Fibroblast of the aortic adventitia (primary cell): ENCODE measurements at regions not wholly inside any gene's neighbourhood (a gene's known extent, or its start where the extent isn't known, plus 50 kb on each side); places are given as distances from the start of the nearest gene placed in this dataset. TPM values are rescaled to one million over a fixed set of nuclear protein-coding genes. Genes with fewer than 3 reads are reported as not detected.

Source experiments
- DNase-seq: peaks from one replicate; pipeline ENCODE4 v3.0.0-alpha.2; 2010; ENCODE audit warnings: low read depth
- H3K4me3 ChIP-seq: 2 replicates; pipeline ENCODE4 v1.5.1; 2011; ENCODE audit warnings: low read depth, mild to moderate bottlenecking, control low read depth, low read length, moderate library complexity
- CTCF ChIP-seq: IDR thresholded peaks from 2 replicates; pipeline ENCODE4 v1.5.1; 2011; ENCODE audit warnings: mild to moderate bottlenecking, low read length, control low read depth, inconsistent platforms; ENCODE audit not compliant: insufficient read depth
- small RNA-seq: library from RNA; depleted of rRNA; stranded (forward); fragments of <200 nt; gene quantifications from one replicate; pipeline ENCODE3, GENCODE V24; 2012

DNA sequence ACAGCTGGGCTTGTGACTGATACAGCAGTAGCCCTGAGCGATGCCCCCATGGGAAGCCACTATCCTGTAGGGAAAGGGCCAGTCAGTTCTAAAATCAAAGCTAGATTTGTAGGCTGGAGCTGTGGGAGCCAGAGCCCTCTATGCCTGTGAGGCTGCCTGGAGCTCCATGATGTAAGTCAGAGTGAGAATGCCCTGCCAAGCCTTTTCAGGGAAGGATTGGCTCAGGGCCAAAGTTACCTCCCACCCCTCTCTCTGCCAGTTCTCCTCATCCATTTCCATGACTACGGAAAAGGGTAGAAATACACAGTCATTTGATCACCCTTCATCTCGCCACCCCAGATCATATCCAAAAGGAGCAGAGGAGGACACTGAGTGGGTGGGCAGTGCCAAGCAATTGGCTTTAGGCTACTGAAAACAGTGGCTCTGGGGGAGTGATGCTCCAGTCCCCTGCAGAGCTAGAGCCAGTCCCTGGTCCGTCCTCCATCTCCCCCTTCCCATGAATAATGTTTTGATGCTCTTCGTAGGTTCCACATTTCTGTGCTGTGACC lies 59.5 kb upstream of the KCNA3 start:
- no peak for DNase-seq
- TF ChIP-seq CTCF = no peak
- no peak overlapping the region for H3K4me3 ChIP-seq

GRCh38 chr1:110731529-110731928 lies 56.8 kb upstream of the KCNA3 start:
- H3K4me3 ChIP-seq = no peak overlapping the region
- TF ChIP-seq CTCF = no peak
- no peak for DNase-seq

DNA sequence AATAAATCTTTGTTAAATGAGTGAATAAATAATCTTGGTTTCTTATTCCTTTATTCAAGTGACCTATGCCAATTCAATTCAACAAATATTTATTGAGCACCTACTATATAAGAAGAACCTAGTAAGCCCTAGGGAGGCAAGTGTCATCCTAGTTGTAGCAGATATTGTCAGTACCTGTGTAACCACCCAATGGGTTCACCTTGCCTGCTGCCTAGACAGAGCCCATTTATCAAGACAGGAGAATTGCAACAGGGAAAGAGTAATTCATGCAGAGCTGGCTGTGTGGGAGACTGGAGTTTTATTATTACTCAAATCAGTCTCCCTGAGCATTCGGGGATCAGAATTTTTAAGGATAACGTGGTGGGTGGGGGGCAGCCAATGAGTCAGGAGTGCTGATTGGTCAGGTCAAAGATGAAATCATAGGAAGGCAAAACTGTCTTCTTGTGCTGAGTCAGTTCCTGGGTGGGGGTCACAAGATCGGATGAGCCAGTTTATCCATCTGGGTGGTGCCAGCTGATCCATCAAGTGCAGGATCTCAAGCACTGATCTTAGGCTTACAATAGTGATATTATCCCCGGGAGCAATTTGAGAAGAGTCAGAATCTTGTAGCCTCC lies 53.8 kb upstream of the KCNA3 start:
- H3K4me3 ChIP-seq = no peak overlapping the region
- DNase-seq = peak; percentile 6
- TF ChIP-seq CTCF = no peak

- no peak for TF ChIP-seq CTCF
- DNase-seq = no peak
- no peak overlapping the region for H3K4me3 ChIP-seq
Observed at GRCh38 chr1:110727246-110727645, 52.5 kb upstream of the KCNA3 start.

- TF ChIP-seq CTCF = no peak
- no peak overlapping the region for H3K4me3 ChIP-seq
- DNase-seq = no peak
Observed at GRCh38 chr1:110726755-110727154, 52.0 kb upstream of the KCNA3 start.

Small RNA genes in the stretch of these regions (small RNA-seq; reads per million reads assigned to genes)
- gene RF00019 = not detected
